Stimulated activated naive CD8-positive, alpha-beta T cell treated with anti-CD3 and anti-CD28 coated beads, Interleukin-15, Interleukin-2, amounts not matched to agents 100 U/mL and 50 U/mL, for 24 hours (primary cell): ENCODE measurements at regions not wholly inside any gene's neighbourhood (a gene's known extent, or its start where the extent isn't known, plus 50 kb on each side); places are given as distances from the start of the nearest gene placed in this dataset.
"Not testable (repeated sequence)": the region's sequence is repeated elsewhere in the genome, so short reads cannot be mapped to it uniquely, and the experiment has no call there.

ENCODE experiments used
- ATAC-seq: fragments of 150-1000 bp; cut with Tn5 transposase; one replicate; pipeline ENCODE4 v1.10.0; 2021
- DNase-seq: peaks from one replicate; pipeline ENCODE4 v3.0.0; 2021

- ATAC-seq (no peak), DNase-seq (no peak)
Measured at GRCh38 chr5:86546044-86546443, 71.7 kb upstream of the COX7C start.

DNA sequence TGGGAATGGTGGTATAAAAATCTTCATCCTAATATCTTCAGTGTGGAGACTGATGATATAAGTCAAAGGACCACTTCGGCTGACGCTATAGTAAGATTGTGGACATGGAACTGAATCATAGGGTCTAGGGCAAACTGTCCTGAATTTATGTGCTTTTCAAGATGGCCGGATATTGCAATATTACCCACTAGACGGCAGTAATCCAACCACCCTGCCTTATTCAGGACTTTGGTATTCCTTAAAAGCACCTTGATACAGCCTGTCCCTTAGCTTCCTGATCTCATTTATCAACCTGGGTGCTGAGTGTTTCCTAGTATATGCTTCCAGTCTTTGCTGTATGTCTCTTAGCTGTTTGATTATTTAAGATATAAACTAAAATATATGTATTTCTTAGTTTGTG is 71.2 kb upstream of the COX7C start:
- ATAC-seq = no peak
- no peak for DNase-seq

DNA sequence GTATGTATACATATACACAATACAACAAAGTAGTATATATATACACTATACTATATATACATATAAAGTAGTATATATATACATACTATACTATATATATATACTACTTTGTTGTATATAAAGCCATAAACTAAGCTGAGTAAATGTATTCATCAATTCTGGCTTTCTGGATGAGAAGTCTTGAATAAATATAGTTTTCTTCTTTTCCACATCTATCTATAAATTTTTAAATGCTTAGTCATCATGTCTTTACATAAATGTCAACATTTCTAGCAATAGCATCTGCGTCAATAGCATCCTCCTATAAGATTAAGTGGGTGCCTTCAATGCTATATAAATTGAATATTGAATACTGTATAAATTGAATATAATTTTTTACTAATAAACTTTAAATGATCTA is 63.1 kb upstream of the COX7C start:
- no peak for DNase-seq
- no peak for ATAC-seq

DNA sequence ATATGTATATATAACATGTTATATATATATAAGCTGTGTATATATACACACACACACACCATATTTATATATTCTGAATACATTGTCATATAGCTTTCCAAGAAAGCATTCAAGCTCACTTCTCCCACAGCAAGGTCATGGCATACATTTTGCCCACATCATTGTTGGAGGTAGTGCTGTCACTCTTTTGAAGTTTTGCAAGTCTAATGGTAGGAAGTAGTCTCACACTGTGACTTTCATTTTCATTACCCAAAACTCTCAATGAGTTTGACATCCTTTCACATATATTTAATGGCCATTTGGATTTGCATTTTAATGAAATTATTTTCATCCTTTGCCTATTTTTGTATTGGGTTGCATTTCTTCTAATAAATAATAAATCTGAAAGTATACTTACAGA is 59.8 kb upstream of the COX7C start:
- no peak for ATAC-seq
- no peak for DNase-seq

DNA sequence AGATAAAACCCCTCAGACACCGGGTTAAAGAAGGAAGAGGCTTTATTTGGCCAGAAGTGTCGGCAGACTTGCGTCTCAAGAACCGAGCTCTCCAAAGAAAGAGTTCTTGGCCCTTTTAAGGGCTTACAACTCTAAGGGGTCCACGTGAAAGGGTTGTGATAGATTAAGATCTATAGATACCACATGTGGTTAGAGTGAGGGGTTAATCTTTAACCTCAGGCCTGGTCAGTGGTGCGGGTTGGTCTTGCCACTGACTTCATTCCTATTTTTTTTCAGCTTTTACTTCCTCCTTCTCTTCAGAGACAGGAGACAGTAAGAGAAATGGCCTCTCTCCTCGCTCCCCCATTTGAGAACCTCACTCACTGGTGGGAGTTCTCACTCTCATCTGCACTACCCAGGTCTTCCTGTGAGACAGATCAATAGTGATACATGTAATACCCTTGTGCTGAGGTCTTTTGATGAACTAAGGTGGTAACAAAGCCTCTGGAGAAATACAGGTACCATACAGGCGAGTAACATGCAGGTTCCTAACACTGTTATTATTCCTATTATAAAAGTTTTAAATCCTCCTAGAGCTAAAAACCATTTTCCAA is 52.4 kb upstream of the COX7C start:
- ATAC-seq (no peak), DNase-seq (no peak)

- not testable (repeated sequence) for ATAC-seq, DNase-seq
Measured at GRCh38 chr5:86566030-86566429, 51.7 kb upstream of the COX7C start.
